GM19099 (cell line): ENCODE measurements at regions not wholly inside any gene's neighbourhood (a gene's known extent, or its start where the extent isn't known, plus 50 kb on each side); places are given as distances from the start of the nearest gene placed in this dataset.

Source experiments
- POLR2A ChIP-seq: IDR thresholded peaks from 3 replicates; pipeline ENCODE4 v1.6.1; 2011; ENCODE audit warnings: low read depth; ENCODE audit not compliant: insufficient read length; ENCODE audit errors: extremely low read depth

- TF ChIP-seq POLR2A = no peak
Observed at GRCh38 chr2:128549646-128550260, 231.1 kb upstream of the HS6ST1 start.

DNA sequence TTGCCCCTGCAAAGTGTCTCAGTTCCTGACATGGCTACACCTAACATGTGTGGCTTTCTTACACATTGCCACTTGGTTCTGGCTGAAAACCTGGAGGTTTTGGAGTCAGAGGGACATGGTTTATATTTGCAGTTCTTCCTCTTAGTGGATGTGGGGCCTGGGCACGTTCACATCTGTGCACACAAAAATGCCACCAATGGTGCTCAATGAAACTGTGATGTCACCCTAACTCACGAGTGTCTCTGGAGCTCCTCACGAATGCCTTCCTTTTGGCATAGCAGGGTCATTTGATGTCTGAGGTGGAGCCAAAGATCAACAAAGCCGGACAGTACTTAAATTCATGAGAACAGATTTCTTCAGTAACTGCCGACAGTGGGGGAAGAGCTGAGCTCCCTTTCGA lies 231.7 kb upstream of the HS6ST1 start:
- no peak for TF ChIP-seq POLR2A

DNA sequence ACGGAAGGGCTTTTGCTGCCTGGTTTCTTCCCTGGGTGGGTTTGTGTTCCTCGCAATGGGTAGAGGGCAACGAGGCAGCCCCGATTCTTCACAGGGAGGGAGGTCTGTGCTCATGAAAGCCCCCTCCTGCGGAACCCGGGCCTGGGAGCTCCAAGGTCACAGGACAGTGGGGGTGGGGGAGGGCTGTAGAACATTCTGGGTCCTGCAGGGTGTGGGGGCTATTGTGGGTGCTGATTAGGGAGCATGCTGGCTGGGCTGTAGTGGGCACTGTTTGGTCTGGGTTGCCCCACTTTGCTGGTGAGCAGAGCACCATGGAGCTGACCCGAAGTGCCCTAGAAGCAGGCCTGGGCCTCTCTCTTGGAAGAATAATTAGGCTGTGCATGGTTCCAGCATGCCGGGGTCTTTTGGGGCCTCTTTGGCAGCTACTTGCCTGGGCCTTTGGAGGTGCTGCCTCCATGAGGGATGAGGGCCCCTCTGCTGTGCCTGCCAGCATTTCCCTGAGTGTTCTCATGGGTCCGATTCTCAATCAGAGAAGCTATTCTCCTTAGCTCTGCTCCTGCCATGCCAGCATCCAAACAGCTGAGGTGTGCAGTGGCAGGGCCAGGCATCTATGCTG lies 232.2 kb upstream of the HS6ST1 start:
- no peak for TF ChIP-seq POLR2A

DNA sequence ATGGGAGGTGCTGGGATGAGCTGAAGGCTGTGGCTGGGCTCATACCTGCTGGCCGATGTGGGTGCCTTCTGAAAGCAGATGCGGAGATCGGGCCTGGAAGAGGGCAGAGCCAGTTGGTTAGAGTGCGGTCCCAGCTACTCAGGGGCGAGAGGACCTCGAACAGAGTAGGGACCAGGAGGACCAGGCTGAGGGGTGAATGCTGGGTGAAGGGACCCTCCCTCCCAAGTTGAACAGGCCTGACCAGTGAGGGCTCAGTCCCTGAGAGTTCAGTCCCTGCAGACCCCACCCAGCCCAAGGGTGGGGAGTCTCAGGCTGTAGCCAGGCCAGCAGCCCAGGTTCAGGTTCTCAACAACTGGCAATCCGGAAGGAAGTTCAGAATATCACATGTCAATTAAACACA lies 232.8 kb upstream of the HS6ST1 start:
- no peak for TF ChIP-seq POLR2A

DNA sequence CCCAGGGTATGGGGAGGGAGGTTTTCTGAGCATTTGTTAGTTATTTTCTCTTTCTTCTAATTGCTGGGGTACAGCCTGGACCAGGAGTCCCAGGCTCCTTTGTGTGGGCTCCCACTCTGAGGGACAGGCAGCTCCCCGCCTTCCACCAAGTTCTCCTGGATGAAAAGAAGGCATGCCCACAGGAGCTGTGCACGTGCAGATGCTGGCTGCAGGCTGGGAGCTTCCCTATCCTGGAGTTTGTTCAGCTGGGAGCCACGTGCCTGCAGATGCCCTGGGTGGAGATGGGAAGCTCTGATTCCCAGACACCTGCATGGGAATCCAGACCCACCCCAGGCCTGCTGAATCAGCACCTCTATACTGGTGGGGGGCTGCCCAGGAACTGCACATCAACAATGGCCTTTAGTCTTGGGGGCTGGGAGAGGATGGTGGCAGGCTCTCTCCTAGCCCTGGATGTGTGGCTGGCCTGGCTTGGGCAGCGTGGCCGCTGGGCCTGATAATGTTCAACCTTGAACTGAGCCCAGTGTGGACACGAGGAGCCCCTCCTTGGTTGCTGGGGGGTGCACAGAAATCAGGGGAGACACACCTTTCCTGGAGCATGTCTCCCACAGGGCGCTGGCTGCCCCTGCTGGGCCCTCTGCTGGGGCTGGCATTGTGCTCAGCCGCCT lies 233.6 kb upstream of the HS6ST1 start:
- TF ChIP-seq POLR2A = no peak

GRCh38 chr2:128552806-128553551 lies 234.3 kb upstream of the HS6ST1 start:
- no peak for TF ChIP-seq POLR2A

GRCh38 chr2:128554151-128554769 lies 235.6 kb upstream of the HS6ST1 start:
- no peak for TF ChIP-seq POLR2A

DNA sequence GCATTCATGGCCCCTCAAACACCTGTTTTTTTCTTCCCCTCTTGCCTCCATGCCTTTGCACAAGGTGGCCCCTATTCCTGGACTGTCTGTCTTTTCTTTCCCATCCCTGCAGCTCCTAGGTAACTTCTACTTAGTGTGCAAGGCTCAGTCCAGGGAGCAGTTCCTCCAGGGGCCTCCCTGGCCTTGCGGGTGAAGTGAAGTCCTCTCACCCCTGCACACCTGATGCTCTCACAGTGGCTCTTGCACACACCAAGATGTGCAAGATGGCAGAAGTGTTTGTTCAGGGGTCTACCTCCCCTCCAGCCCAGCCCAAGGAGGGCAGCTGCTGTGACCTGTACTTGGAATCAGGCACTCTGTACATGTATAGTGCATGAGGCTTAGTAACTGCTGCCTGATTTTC lies 236.8 kb upstream of the HS6ST1 start:
- no peak for TF ChIP-seq POLR2A

DNA sequence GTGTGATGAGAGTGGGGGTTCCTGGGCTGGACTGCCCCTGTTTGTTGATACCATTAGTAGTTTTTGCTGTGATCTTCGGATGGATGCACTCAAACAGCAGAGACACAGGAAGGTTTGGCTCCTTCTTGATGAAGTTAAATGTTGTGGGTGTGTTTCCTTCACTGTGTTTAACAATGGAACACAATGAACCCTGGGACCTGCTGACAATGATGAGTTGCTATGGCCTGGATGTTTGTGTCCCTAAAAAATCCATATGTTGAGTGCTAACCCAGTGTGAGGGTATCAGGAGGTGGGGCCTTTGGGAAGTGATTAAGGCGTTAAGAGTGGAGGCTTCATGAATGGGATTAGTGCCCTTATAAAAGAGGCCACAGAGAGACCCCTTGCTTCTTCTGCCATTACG lies 237.4 kb upstream of the HS6ST1 start:
- TF ChIP-seq POLR2A = no peak

DNA sequence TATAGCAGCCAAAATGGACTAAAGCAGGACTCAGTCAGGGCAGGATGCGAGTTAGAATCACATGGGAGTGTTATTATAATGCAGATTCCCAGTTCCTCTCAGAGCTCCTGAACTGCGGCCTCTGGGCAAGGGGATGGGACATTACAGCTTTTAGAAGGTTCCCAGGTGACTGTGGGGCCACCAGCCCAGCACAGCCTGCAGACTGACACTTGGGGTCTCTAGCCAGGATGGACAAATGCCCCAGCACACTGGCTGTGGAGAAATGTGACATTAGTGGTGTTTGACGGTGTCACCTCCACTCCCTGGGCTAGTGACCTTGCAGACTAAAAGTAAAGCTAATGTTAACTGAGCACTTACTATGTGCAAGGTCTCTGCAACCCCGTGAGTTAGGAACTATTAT lies 238.0 kb upstream of the HS6ST1 start:
- TF ChIP-seq POLR2A = no peak

DNA sequence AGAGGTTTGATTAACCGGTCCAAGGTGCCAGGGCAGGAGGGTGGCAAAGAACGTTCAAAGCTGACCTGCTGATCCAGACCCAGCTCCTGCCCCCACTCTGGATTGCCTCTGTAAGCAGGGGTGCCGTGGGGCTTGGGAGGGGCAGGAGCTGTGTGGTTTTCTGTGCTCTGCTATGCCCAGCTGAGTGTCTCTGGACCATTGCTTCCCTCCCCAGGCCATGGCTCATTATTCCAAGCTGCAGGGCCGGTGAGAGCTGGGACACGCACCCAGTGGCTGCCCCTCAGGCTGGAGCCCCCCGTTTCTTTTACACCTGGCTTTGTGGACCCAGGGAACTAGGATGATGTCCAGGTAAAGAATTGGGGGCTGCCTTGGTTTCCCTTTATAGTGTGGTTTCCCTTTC lies 238.4 kb upstream of the HS6ST1 start:
- no peak for TF ChIP-seq POLR2A

DNA sequence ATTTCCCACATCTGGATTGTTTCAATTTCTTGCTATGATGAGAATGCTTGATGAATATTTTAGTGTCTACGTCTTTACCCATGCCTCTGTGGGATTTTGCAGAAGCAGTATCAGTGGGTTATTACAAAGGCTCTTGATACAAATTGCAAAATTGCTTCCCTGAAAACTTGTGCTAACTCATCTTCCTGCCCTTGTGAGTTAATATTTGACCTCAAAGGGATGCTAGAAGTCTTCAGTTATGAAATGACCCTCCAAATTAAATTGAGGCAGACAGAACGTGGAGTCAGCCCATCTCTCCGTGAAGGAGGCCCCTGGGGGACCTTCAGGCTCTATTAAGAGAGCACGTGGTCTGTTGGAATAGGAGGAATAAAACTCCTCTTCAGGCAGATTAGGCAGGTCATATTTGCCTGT lies 239.2 kb upstream of the HS6ST1 start:
- no peak for TF ChIP-seq POLR2A

DNA sequence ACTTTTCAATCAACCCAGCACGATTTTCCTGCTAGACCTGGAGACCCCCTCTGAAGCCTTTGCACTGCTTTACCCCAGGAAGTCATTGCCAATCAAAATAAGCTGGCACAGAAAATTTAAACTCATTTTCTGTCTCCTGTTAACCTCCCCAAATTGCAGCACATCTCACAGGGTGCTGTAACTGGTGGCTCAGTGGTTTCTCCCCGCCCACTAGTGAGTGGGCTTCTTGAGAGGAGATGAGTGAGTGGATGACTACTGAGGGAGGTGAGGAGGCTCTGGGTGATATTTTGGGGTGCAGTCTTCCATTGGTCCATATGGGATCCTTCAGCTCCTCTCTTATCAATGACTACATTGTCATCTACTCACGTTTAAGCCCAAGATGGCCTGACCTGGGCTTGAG lies 239.8 kb upstream of the HS6ST1 start:
- no peak for TF ChIP-seq POLR2A

- TF ChIP-seq POLR2A = no peak
Observed at GRCh38 chr2:128558895-128559532, 240.3 kb upstream of the HS6ST1 start.

DNA sequence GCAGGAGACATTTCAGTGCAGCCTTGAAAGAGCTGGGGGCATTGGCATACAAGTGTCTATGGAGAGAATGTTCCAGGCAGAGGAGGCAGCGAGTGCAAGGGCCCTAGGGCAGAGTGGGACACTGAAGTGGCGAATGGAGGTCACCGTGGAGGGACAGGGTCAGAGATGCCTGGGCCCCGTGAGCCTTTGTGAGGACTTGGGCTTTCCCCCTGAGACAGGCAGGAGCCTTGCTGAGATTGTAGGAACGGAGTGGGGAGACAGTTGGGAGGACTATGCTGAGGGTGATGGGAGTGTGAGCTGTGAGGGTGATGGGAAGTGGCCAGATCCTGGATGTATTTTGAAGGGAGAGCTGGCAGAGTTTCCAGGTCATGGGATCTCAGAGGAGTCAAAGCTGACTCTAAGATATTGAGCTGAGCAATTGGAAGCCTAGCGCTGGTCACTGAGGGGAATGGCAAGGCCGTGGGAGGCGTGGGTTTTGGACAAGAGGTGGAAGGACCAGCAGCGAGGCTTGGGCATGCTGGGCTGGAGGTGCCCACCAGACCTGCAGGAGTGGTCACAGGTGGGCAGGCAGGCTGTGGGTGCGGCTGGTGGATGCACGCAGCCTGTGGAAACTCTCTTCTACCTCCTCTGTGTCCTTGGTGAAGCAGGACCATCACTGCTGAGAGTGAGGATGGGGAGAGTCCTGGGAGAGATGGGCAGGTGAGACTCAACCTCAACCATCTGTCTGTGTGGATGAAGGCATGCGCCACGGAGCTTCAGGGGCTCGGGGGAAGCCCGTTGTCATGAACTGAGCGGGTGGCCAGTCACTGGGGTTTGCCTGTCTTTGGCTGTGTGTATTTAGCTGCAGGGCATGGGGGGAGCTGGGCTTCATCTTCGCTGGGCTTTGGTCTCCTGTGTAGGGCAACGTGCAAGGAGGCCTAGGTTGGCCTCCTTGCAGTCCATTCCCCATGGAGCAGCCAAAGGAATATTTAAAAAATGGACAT lies 241.2 kb upstream of the HS6ST1 start:
- TF ChIP-seq POLR2A = no peak
